HG03175 (cell line): ENCODE measurements at regions not wholly inside any gene's neighbourhood (a gene's known extent, or its start where the extent isn't known, plus 50 kb on each side); places are given as distances from the start of the nearest gene placed in this dataset.
"Not testable (repeated sequence)": the region's sequence is repeated elsewhere in the genome, so short reads cannot be mapped to it uniquely, and the experiment has no call there.

Experiments
- ATAC-seq: cut with Tn5 transposase; IDR thresholded peaks from one replicate; pipeline ENCODE4 v1.9.1; 2021; ENCODE audit warnings: mild to moderate bottlenecking, moderate library complexity; ENCODE audit not compliant: unreplicated experiment

DNA sequence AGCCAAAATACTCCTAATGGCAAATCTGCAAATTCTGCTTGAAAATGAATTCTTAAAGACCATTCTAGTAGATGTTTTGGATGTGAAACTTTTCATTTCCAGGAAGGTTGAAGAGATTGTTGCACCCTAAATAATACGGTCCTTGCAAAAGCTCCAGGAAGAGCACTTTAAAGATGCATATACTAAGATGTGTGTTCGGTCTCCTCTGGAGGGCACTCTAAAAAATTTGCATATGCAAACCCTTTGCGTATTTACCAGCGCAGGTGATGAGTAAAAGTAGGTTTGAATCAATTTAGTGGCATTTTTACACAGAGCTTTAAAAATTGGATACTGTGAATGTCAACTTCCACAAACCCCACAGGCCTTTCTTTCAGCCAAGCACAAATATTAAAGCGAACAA lies 378.1 kb upstream of the SORCS1 start:
- ATAC-seq, result no peak

DNA sequence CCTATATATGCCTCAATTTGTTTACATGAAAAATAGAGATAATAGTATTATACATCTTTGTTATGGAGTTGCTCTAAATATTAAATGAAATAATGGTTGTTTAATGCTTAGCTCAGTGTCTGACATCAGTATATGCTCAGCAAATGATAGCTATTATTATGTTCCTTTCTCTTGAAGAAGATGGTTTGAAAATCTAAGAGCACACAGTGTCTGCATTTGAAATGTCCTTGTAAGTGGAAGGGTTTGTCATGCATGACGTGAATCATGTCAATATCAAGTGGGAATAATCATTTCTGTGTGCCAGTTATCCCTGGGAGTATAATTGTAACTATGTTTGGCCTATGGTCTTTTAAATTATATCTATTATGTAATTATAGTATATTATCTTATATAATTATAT lies 377.5 kb upstream of the SORCS1 start:
- no peak for ATAC-seq

DNA sequence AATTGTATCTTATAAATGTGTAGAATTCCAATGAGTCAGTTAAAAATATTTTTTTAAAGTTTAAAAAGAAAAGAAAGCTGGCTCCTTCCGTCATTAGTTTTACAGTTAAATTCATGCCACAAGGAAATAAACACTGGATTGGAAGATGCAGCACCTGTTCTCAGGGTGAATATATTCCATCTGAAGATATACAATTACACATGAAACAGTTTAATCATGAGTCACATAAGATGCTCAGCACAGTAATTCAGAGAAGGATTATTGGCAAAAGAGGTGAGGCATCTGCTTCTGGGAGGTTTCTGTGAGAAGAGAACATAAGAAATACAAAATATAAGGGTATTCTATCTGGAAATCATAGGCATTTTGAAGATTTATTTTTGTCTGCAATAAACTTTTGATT lies 376.5 kb upstream of the SORCS1 start:
- no peak for ATAC-seq

DNA sequence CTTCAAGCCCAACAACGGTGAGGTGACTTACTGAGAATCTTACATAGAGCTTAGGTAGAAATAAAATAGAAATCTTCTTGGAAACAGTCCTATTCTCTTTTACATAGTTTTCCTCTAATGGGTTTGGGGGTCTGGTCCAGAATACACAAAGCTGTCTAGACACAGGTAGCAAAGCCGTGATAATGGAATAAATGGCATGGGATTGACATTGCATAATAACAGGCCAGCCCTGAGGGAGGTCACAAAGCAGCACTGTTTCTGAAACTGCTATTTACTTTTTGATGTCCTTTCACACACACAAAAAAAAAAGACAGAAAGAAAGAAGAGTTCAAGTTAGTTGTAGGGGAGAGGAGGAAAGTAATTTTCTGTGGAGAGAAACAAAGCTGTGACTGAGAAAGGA lies 364.8 kb upstream of the SORCS1 start:
- ATAC-seq, result no peak

DNA sequence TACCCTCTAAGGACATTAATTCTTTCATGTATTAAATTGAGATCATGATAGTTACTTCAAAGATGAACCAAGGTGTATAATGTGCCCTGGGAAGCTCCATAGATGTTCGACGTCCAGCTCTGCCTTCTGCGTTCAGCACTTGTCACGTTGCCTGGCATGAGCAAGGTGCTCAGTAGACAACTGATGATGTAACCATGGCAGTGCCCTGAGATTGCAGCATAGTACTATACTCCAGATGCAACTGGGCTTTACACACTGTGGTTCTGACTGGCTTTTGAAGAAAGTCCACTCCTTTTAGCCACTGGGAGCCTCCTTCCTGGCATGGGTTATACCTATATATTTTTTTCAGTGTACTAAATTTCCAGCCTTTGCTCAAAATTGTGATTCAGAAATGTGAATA lies 355.8 kb upstream of the SORCS1 start:
- no peak for ATAC-seq

DNA sequence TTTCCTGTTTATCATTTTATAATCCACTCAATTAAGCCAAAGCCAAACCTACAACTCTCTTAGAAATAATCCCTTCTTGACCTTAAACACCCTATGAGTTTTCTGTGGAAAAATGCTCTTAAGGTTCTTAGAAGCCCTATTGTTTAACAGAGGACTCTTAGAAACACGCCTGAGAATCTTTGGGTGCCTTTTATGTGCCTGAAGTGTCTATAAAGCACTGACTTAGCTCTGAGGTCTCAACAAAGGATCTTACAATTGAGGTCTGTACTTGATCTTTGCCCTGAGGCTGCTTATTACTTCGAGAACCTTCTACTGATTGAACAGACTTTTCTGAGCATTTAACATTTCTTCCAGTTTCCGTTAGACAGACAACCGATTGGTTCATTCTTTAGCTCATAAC lies 353.3 kb upstream of the SORCS1 start:
- ATAC-seq, result no peak

DNA sequence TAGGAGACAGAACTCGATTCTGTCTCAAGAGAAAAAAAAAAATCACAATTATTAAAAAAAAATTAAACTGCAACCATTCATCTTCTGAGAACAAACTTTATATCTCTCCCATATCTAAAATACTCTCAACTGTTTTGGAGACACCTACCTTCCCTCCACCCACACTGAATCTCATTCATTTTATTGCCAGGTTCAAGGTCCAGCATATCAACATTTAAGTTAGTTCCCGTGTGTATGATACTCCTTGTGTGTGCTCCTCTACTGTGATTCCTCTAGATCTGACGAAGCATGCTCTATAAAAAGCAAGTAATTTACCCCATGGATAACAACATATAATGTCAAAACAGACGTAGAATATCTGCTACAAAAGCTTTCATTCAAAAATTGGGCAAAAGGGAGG lies 351.8 kb upstream of the SORCS1 start:
- ATAC-seq, result no peak

DNA sequence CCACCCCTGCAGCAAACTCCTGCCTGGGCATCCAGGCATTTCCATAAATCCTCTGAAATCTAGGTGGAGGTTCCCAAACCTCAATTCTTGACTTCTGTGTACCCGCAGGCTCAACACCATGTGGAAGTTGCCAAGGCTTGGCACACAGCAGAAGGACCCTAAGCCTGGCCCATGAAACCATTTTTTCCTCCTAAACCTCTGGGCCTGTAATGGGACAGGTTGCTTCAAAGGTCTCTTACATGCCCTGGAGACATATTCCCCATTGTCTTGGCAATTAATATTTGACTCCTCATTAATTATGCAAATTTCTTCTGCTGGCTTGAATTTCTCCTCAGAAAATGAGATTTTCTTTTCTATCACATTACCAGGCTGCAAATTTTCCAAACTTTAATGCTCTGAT lies 339.5 kb upstream of the SORCS1 start:
- ATAC-seq, result not testable (repeated sequence)

DNA sequence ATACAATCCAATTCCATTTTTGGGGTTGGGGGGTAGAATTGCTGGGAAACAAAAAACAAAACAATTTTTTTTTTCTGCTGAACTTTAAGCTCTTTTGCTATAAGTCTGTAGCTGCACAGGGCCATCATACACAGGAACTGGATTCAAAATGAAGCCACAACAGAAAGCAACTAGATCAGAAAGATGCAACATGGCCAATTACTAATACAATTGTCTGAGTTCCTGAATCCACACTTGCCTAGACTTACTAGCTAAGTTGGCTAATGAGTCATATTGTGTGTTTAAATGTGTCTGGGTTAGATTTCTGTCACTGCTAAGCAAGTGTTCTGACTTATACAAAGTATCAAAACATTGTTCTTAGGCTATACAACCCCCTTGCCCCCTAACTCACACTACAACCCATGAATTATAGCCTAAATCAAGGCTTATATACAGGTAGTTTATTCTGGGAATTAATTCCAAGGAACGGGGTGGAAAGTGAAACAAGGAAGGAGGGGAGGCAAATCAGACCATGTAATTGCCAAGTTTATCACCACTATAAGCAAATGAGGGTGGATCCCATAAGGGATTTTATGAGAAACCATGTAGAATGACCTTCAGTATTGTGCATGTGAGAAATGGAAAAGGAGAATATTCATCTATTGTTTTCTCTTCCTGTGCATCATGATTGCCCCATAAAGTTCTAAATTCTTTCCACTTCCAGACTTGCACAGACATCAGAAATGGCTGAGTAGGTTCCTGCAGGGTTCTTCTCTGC lies 337.9 kb upstream of the SORCS1 start:
- no peak for ATAC-seq

DNA sequence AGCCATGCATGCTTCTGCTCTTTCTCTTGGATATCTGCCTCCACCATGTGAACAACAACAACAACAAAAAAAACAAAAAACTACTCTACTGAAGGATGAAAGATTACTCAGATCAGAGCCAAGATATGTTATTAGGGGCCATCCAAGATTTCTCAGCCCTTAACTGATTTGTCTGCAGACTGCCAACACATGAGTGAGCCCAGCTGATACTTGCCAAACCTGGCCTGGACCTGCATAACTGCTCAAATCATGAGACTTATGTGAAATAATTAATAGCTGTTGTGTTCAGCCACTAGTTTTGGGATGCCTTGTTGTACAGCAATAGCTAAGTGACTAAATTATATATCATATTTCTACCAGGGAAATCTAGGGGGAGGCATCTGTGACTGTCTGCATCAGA lies 334.5 kb upstream of the SORCS1 start:
- ATAC-seq, result no peak

DNA sequence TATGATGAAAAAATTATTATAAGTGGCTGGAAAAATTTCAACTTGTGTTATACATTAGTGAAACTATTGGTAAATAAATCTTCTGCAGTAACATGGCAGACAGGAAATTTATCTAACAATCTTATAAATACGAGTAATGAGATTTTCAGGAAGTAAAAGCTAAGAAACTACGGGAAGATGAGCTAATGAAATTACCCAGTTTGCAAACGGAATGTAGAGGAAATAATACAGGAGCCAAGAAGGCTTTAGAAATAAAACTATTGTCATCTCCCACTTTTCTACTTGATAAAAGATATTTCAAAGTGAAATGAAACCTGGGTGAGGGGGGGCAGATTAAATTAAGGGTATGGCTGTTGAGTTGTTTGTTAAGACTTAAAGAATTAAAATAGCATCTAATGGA lies 332.5 kb upstream of the SORCS1 start:
- ATAC-seq, result no peak

DNA sequence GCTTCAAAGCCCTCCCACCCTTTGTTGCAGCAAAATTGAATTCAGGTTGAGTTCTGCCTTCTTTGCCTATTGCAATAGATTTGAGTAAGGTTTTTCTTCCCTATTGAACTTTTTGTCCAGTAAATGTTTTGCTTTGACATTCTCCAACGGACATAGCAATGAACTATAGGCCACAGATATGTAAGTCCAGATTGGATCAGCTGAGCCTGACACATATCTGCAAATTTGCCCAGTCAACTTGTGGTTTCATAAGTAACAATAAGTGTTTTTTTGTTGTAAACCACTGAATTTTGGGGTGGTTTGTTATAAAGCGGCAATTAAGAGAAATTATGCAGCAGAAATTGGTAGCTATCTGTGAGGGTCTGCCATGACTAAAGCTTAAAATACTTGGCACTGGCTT lies 332.1 kb upstream of the SORCS1 start:
- no peak for ATAC-seq

DNA sequence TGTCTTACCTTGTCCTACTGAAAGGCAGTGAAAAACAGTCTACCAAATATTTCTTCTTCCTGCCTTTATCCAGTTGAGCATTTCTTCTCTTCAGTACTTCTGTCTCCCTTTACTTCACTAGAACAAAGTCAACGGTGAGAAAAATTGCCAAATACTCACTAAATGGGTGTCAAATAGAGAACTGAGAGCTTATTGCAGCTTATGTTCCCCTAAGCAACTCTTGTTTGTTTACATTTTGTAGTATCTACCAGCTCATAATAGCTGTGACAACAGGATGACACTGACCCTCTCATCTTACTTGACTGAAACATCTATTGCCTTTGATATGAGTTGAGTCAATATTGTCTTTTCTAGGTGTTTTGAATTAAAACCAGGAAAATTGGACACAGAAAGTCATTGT lies 327.9 kb upstream of the SORCS1 start:
- no peak for ATAC-seq

DNA sequence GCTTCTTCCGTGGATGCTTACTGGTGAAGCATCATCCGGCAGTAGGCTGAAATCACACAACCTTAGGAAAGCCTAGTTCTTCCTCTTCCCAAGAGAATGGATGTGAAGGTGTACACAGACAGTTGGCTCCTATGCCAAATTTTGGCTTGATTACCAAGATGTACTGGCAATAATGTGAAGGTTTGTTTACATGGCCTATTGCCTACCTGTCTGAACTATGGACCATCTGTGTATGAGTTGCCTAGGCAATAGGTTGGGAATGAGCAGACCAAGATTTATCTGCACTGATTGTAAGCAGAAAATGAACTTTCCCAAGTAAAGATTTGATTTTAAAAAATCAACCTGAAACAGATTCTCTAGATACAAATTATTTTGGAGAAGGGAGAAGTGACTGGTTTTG lies 325.9 kb upstream of the SORCS1 start:
- ATAC-seq, result no peak

DNA sequence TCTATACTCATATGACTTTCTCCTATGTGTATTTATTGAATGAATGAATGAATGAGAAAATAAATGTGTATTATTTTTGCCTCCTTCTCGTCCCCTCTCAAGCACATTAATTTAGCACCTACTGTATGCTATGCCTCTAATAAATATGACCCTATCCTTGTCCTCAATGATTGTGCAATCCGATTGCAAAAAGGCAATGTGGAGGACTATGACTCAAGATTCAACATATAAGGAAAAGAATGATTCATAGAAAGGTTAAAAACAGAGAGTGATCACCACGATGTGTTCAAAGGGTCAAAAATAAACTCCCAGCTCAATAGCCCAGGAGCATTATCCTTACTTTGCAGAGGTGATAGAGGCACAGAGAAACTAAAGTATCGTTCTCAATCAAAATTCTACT lies 322.8 kb upstream of the SORCS1 start:
- no peak for ATAC-seq

DNA sequence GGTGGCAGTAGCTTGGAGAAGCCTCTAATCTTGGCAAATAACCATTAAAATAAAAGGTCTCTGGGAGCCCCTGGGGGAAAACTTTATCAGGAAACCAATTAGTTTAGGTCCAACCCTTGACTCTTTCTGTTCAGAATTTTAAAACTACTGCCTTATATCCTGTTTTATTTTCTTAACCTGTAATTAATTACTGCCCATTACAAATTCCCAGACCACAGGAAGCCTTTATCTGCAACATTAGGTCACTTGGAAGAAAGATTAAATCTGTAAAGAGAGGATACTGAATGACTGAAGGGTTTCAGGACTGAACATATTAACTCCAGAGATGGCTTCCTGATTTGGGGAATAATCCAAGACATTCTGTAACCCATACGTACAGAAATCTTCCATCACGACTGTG lies 320.5 kb upstream of the SORCS1 start:
- ATAC-seq, result no peak

DNA sequence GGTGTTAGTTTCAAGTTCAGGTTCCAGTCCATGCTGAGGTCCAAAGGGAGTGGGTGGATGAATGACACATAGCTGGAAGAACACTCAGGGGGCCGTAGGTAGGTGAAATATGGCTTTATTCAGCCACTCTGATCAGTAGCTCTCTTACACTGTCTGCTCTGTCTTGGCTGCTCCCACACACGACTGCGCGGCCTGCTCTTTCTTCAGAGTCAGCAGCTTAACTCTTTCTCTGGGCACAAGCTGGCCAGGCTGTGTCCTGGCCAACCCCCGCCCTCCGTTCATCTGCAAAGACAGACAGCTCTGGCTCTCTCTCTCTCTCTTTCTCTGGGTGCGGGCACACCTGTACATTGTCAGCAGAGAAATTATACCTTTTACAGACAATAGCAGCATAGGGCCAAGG lies 317.4 kb upstream of the SORCS1 start:
- no peak for ATAC-seq

DNA sequence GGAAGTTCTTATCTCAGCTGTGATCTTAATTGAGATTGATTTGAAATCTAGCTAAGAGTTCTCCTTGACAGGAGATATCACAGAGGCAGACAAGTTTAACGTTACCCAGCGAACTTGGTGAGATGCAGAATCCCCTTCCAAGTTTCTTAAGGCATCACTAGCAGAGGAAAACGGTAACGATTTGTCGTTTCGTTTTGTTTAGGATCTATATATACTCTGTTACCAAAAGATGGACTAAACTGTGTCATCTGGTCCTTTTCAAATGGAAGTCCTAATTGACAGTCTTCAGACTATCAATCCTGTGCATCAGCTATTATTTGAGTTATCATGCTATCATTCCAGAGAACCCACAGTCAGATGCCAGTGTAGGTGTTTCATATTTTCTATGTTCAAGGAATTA lies 316.7 kb upstream of the SORCS1 start:
- ATAC-seq, result no peak

DNA sequence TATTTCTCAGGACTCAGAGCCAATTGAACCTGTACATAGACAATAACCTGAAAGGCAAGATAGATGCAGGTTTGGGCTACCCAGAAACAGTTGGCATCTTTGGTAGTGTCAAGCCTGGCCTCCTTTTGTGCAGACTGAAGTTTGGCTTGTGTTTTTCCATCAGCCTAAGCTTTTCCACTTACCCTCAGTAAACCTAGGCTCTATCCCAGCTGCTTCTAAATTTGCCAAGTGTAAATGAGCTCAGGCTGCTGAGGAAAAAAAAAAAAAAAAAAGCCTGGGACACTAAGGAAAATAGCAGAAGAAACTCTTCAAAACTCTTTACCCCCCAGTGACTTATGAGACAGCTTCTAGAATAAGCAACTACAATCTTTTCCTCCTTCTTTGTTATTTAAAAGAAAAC lies 316.3 kb upstream of the SORCS1 start:
- no peak for ATAC-seq

DNA sequence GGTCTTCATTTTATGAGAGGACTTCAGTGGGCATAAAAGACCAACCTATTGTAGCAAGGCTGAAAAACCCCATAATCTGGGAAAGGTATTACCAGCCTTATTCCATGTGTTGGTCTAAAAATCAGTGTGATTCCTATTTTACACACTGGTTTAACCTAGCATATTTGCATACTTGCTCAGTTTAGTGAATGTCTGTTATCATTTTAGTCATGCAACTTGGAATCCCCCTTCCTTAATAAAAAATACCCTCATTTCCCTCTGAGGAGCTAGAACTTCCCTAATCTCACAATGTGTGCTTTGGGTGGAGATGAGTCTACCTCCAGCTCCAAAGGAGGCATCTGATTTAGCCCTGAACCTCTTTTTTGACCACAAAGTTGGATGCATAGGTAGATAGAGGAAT lies 312.8 kb upstream of the SORCS1 start:
- no peak for ATAC-seq

DNA sequence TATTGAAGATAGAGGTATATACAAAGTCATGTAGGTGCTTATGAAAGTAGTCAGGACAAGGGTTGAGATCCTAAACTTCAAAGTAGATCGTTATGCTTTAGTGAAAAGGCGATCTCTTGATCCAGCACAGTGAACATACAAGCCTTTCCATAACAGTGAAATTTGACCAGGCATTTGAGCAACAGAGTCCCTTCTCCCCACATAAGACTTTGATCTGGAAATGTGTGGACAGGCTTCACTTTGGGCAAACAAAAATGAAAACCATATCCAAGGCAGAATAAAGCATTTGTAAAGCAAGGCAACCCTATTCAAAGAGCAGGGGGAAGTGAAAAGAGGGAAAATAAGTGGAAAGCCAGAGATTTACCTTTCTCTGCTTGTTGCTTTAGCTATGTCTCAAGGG lies 311.9 kb upstream of the SORCS1 start:
- ATAC-seq, result no peak

DNA sequence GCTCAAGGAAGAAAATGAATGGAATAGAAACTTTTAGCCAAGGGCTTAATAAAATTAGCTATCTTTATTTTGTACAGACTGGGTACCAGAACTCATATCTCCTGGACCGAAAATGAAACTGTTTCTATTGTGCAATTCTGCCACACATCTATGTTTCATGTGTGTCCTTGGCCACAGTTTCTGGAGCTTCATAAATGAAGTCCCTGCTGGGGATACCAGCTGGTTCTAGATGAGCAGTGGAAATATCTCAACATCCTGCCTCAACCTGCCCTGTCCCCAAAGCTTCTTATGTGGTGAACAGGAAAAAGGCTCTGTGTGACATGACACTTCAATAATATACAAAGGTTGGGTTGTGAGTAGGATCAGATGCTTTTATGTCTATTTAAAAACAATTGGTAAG lies 310.1 kb upstream of the SORCS1 start:
- peak; percentile 46 for ATAC-seq

DNA sequence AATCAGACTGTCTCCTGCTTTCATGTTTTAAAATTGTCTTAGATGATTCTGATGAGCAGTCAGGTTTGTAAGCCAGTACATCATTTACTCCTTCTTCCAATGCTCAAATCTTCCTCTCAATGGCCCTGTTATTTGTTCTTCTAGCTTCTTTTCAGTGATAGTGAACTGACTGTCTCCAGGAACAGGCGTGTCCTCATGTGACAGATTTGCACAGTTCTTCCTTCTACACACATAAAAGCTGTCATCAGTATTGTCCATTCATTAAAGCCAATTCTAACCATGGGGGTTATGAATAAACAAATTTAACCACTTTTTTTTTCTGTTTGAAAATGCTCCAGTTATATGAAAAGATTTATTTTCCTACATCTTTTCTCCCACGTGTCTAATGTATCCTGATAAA lies 308.7 kb upstream of the SORCS1 start:
- no peak for ATAC-seq
